H9 (cell line): ENCODE measurements at regions not wholly inside any gene's neighbourhood (a gene's known extent, or its start where the extent isn't known, plus 50 kb on each side); places are given as distances from the start of the nearest gene placed in this dataset.

Source experiments
- DNase-seq: peaks from one replicate; pipeline ENCODE4 v3.0.0-alpha.2; 2017
- H2AFZ ChIP-seq: one replicate; pipeline ENCODE4 v1.6.1; 2013; ENCODE audit warnings: mild to moderate bottlenecking, low read length, control low read depth, moderate library complexity
- H2AK5ac ChIP-seq: 2 replicates; pipeline ENCODE4 v1.6.1; 2013; ENCODE audit warnings: low read length, control low read depth, mixed read lengths; ENCODE audit not compliant: insufficient read length
- H2BK120ac ChIP-seq: one replicate; pipeline ENCODE4 v1.6.1; 2013; ENCODE audit warnings: low read depth, mild to moderate bottlenecking, low read length, control low read depth, inconsistent platforms; ENCODE audit not compliant: poor library complexity, severe bottlenecking
- H2BK12ac ChIP-seq: 2 replicates; pipeline ENCODE4 v1.6.1; 2013; ENCODE audit warnings: low read length, control low read depth, mixed read lengths, low read depth; ENCODE audit not compliant: insufficient read length
- H2BK15ac ChIP-seq: 2 replicates; pipeline ENCODE4 v1.6.1; 2013; ENCODE audit warnings: low read depth, low read length, control low read depth
- H2BK20ac ChIP-seq: one replicate; pipeline ENCODE4 v1.6.1; 2013; ENCODE audit warnings: low read depth, mild to moderate bottlenecking, low read length, control low read depth, inconsistent platforms; ENCODE audit not compliant: poor library complexity, severe bottlenecking
- H2BK5ac ChIP-seq: 2 replicates; pipeline ENCODE4 v1.6.1; 2013; ENCODE audit warnings: low read length, control low read depth, mixed read lengths; ENCODE audit not compliant: insufficient read length
- H3K14ac ChIP-seq: 2 replicates; pipeline ENCODE4 v1.6.1; 2013; ENCODE audit warnings: low read length, control low read depth; ENCODE audit not compliant: insufficient read depth
- H3K18ac ChIP-seq: 2 replicates; pipeline ENCODE4 v1.6.1; 2013; ENCODE audit warnings: low read depth, mild to moderate bottlenecking, mixed read lengths, low read length, control low read depth; ENCODE audit not compliant: insufficient read length
- H3K23ac ChIP-seq: 2 replicates; pipeline ENCODE4 v1.6.1; 2013; ENCODE audit warnings: low read length, control low read depth, mixed read lengths, low read depth; ENCODE audit not compliant: insufficient read length
- H3K23me2 ChIP-seq: 2 replicates; pipeline ENCODE4 v1.6.1; 2013; ENCODE audit warnings: low read depth, mild to moderate bottlenecking, mixed read lengths, low read length, control low read depth; ENCODE audit not compliant: insufficient read length, poor library complexity, severe bottlenecking
- H3K27ac ChIP-seq: 2 replicates; pipeline ENCODE4 v1.5.1; 2013; ENCODE audit warnings: low read length, control low read depth, mixed read lengths, low read depth; ENCODE audit not compliant: insufficient read length
- H3K27me3 ChIP-seq: 2 replicates; pipeline ENCODE4 v1.6.1; 2013; ENCODE audit warnings: low read length, control low read depth, inconsistent platforms; ENCODE audit not compliant: insufficient read depth
- H3K4ac ChIP-seq: 2 replicates; pipeline ENCODE4 v1.6.1; 2013; ENCODE audit warnings: low read depth, mild to moderate bottlenecking, control low read depth, inconsistent platforms, low read length, moderate library complexity
- H3K4me1 ChIP-seq: 2 replicates; pipeline ENCODE4 v1.6.1; 2013; ENCODE audit warnings: low read length, control low read depth, inconsistent platforms; ENCODE audit not compliant: insufficient read depth
- H3K4me2 ChIP-seq: 2 replicates; pipeline ENCODE4 v1.6.1; 2013; ENCODE audit warnings: low read length, control low read depth, mixed read lengths; ENCODE audit not compliant: insufficient read length, insufficient read depth
- H3K56ac ChIP-seq: 2 replicates; pipeline ENCODE4 v1.6.1; 2013; ENCODE audit warnings: low read depth, mild to moderate bottlenecking, mixed read lengths, low read length, control low read depth; ENCODE audit not compliant: insufficient read length
- H3K79me1 ChIP-seq: 2 replicates; pipeline ENCODE4 v1.6.1; 2013; ENCODE audit warnings: low read depth, mild to moderate bottlenecking, moderate library complexity, low read length, control low read depth, inconsistent platforms; ENCODE audit not compliant: insufficient read depth, poor library complexity, severe bottlenecking
- H3K79me2 ChIP-seq: 2 replicates; pipeline ENCODE4 v1.6.1; 2013; ENCODE audit warnings: low read length, control low read depth, inconsistent platforms; ENCODE audit not compliant: insufficient read depth
- H3K9ac ChIP-seq: 2 replicates; pipeline ENCODE4 v1.6.1; 2013; ENCODE audit warnings: low read length, control low read depth, mixed read lengths; ENCODE audit not compliant: insufficient read length; ENCODE audit errors: extremely low read depth
- H3K9me3 ChIP-seq: one replicate; pipeline ENCODE4 v1.6.1; 2013; ENCODE audit warnings: low read depth, low read length, inconsistent platforms; ENCODE audit not compliant: control insufficient read depth
- H3T11ph ChIP-seq: one replicate; pipeline ENCODE4 v1.6.1; 2013; ENCODE audit warnings: mild to moderate bottlenecking, low read length, control low read depth, inconsistent platforms
- H4K20me1 ChIP-seq: one replicate; pipeline ENCODE4 v1.6.1; 2013; ENCODE audit not compliant: control insufficient read depth, insufficient read length, insufficient read depth
- H4K5ac ChIP-seq: 2 replicates; pipeline ENCODE4 v1.6.1; 2013; ENCODE audit warnings: low read depth, mild to moderate bottlenecking, mixed read lengths, low read length, control low read depth; ENCODE audit not compliant: insufficient read length
- H4K8ac ChIP-seq: replicated peaks from 2 replicates; pipeline ENCODE4 v1.6.1; 2013; ENCODE audit warnings: low read length, control low read depth, mixed read lengths, low read depth; ENCODE audit not compliant: insufficient read length
- H4K91ac ChIP-seq: 2 replicates; pipeline ENCODE4 v1.6.1; 2013; ENCODE audit warnings: low read depth, mild to moderate bottlenecking, moderate library complexity, mixed read lengths, low read length, control low read depth; ENCODE audit not compliant: insufficient read length
- H3K27ac Mint-ChIP-seq, 3 experiments: 2 replicates in 2 of 3; 3 replicates in 1 of 3; pipeline ENCODE4 v1.8.0; 2020 to 2021; ENCODE audit warnings: mixed read lengths in 3 of 3, mild to moderate bottlenecking in 1 of 3, moderate library complexity in 1 of 3
- H3K27me3 Mint-ChIP-seq: 2 replicates; pipeline ENCODE4 v1.8.0; 2021; ENCODE audit warnings: low read depth, mild to moderate bottlenecking, moderate library complexity, mixed read lengths
- H3K36me3 Mint-ChIP-seq, 3 experiments: 2 replicates in 2 of 3; 3 replicates in 1 of 3; pipeline ENCODE4 v1.8.0; 2020 to 2021; ENCODE audit warnings: low read depth in 3 of 3, mixed read lengths in 3 of 3; ENCODE audit not compliant: insufficient read depth in 1 of 3
- H3K4me1 Mint-ChIP-seq, 2 experiments: 2 replicates each; pipeline ENCODE4 v1.8.0; 2020; ENCODE audit warnings: mixed read lengths in 2 of 2
- H3K4me3 Mint-ChIP-seq, 2 experiments: 2 replicates in 1 of 2; 3 replicates in 1 of 2; pipeline ENCODE4 v1.8.0; 2020 to 2021; ENCODE audit warnings: mild to moderate bottlenecking in 2 of 2, mixed read lengths in 2 of 2, moderate library complexity in 1 of 2
- H3K9me3 Mint-ChIP-seq, 2 experiments: 2 replicates in 1 of 2; 3 replicates in 1 of 2; pipeline ENCODE4 v1.8.0; 2020; ENCODE audit warnings: mild to moderate bottlenecking in 2 of 2, mixed read lengths in 2 of 2, moderate library complexity in 1 of 2
- WGBS: extraction: QIAGEN DNeasy Blood & Tissue Kit; methylation state at CpG from one replicate; pipeline ENCODE4 v1.1.7; 2013; ENCODE audit warnings: missing lambda C conversion rate, low lambda C conversion rate, mixed read lengths; ENCODE audit not compliant: insufficient read length; ENCODE audit errors: extremely low coverage; 5-methylcytosine and 5-hydroxymethylcytosine counted together
- TF ChIP-seq, protein P1 (sequence below): fragments of 200-600 bp; sonication (generic); conservative IDR thresholded peaks from 3 replicates; pipeline ENCODE4 v1.8.0; 2021; ENCODE audit warnings: antibody characterized with exemption, mild to moderate bottlenecking

DNA sequence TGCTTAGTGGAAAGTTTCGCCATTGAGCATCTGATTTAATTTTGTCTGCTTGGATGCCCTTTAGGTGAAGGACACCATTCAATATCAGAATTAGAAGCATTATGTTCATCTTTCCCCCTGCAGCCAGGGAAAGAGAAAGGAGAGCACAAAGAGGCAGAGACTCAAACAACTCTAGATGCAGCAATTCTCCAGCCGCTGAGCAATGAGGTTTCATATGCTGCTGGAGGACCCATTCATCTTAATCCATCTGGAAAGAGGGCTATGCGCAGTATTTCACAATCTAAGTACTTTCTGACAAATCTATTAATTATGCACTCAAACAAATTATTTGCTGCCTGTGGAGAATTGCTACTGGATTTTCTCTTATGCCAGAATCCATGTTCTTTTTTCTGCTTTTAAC, 527.0 kb upstream of the TUSC1 start:
- no peak overlapping the region for H4K91ac ChIP-seq
- H3K4me3 Mint-ChIP-seq: no peak overlapping the region
- no peak for DNase-seq
- no peaks in the 10 kb centered on the region for H3K4me1 ChIP-seq
- H3K36me3 Mint-ChIP-seq: no peaks in the 10 kb centered on the region
- H3K27ac ChIP-seq: no peak overlapping the region
- no peak overlapping the region for H3K56ac ChIP-seq
- TF ChIP-seq, protein P1, sequence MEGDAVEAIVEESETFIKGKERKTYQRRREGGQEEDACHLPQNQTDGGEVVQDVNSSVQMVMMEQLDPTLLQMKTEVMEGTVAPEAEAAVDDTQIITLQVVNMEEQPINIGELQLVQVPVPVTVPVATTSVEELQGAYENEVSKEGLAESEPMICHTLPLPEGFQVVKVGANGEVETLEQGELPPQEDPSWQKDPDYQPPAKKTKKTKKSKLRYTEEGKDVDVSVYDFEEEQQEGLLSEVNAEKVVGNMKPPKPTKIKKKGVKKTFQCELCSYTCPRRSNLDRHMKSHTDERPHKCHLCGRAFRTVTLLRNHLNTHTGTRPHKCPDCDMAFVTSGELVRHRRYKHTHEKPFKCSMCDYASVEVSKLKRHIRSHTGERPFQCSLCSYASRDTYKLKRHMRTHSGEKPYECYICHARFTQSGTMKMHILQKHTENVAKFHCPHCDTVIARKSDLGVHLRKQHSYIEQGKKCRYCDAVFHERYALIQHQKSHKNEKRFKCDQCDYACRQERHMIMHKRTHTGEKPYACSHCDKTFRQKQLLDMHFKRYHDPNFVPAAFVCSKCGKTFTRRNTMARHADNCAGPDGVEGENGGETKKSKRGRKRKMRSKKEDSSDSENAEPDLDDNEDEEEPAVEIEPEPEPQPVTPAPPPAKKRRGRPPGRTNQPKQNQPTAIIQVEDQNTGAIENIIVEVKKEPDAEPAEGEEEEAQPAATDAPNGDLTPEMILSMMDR: no peak
- no peaks in the 10 kb centered on the region for H3K23me2 ChIP-seq
- no peak overlapping the region for H3K9ac ChIP-seq
- no peaks in the 10 kb centered on the region for H3K79me1 ChIP-seq
- H3K9me3 ChIP-seq: no peaks in the 10 kb centered on the region
- no peak overlapping the region for H2BK20ac ChIP-seq
- no peak overlapping the region for H3K14ac ChIP-seq
- H3K18ac ChIP-seq: no peak overlapping the region
- no peak overlapping the region for H2BK5ac ChIP-seq
- H2BK120ac ChIP-seq: no peak overlapping the region
- no peak overlapping the region for H3T11ph ChIP-seq
- no peak overlapping the region for H3K4ac ChIP-seq
- H2AK5ac ChIP-seq: no peak overlapping the region
- H3K23ac ChIP-seq: no peak overlapping the region
- H4K5ac ChIP-seq: no peak overlapping the region
- no peak overlapping the region for H2BK12ac ChIP-seq
- H3K4me1 Mint-ChIP-seq: peaks cover 5 to 6% of the 10 kb centered on the region in 2 experiments; a peak in 2 of 4 replicates
- no peak overlapping the region for H3K27ac Mint-ChIP-seq
- no peak overlapping the region for H4K8ac ChIP-seq
- no peak overlapping the region for H2BK15ac ChIP-seq
- no peak overlapping the region for H3K4me2 ChIP-seq
- no peaks in the 10 kb centered on the region for H4K20me1 ChIP-seq
- no CpG with 5 or more reads among the region's 3 CpGs for WGBS
- H3K79me2 ChIP-seq: no peaks in the 10 kb centered on the region
- no peaks in the 10 kb centered on the region; a peak in 1 of 5 replicates for H3K9me3 Mint-ChIP-seq
- H3K27me3 ChIP-seq: no peaks in the 10 kb centered on the region
- no peaks in the 10 kb centered on the region for H3K27me3 Mint-ChIP-seq
- no peak overlapping the region for H2AFZ ChIP-seq
